ENCODE measurements at regions not wholly inside any gene's neighbourhood (a gene's known extent, or its start where the extent isn't known, plus 50 kb on each side); places are given as distances from the start of the nearest gene placed in this dataset.
"Not testable (repeated sequence)": the region's sequence is repeated elsewhere in the genome, so short reads cannot be mapped to it uniquely, and the experiment has no call there.

DNA sequence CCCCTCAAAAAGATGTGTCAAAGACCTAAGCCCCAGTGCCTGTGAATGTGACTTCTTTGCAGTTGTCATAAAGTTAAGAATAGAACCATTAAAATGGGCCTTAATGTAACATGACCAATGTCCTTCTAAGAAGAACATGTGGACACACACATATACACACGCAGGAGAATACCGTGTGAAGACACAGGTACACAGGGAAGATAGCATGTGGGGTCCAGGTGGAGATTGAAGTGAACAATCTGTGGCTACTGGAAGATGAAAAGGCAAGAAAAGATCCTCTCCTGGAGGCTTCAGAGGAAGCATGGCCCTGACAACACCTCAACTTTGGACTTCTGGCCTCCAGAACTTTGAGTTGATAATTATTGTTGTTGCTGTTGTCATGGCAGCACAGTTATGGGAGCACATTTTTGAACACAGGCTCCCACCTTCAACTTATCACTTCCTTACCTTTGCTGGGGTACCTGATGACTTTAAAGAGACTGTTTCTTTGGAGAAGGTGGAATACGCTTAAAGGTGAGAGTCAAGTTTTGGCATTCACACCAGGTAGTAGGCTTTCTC lies 123.5 kb upstream of the ADCY2 start:
- no peak for DNase-seq (ENCODE audit: low read depth)

GRCh38 chr5:7274203-7274602 lies 121.7 kb upstream of the ADCY2 start:
- DNase-seq (ENCODE audit: low read depth): no peak

DNA sequence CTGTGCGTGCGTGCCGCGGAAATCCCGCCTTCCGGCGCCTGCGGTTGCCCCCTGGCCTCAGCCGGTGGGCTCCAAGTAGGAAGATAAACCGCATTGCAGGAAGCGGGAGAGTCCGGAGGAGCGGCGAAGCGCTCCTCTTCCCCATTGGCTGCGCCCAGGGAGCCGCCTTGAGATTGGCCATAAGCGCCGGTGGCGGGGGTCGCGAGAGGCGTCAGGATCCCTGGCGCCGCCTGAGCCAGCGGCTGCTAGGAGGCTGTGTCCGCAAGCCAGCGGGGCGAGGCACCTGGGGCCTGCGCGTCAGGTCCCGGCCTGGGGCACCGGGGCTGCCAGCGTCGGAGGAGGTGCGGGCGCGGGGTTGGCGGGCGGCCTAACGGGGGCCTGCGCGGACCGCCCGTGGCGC lies 106.3 kb upstream of the ADCY2 start:
- DNase-seq (ENCODE audit: low read depth): not testable (repeated sequence)

GRCh38 chr5:7297821-7298220 lies 98.1 kb upstream of the ADCY2 start:
- not testable (repeated sequence) for DNase-seq (ENCODE audit: low read depth)

DNA sequence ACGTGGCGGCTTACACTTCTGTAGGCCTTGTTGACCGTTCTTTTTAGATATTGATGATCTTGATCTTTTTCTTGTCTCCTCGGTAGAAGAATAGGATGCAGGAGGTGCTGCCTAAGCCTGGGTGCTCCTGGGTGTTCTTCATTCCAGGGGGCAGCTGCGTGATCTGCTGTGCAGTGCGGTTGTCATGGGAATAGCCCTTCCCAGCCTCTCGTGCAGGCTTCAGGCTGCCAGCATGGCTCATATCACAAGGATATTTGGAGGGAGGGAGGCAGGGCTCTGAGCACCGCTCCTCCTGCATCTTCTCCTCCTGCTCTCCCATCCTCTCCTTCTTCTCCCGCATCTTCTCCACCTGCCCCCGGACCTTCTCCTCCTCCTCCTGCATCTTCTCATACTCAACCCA lies 96.2 kb upstream of the ADCY2 start:
- not testable (repeated sequence) for DNase-seq (ENCODE audit: low read depth)

GRCh38 chr5:7305000-7305674 lies 90.8 kb upstream of the ADCY2 start:
- not testable (repeated sequence) for DNase-seq (ENCODE audit: low read depth)

DNA sequence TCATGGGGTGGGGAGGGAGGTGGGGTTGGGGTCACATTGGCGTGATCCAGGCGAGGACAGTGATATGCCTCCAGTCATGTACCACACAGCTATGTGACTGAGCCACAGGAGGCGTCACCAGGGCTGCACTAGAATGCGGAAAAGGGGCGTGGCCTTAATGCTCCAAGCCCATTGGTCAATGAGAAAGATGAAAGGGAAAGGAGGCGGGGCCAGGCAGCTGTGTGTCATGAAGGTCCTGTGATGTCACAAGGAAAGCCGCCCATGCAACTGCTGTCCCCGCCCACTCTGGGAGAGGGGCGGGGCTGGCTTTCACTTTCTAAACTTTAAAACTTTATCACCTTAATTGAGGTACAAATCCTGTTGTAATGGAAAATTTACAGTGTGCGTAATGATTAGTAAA lies 89.4 kb upstream of the ADCY2 start:
- DNase-seq (ENCODE audit: low read depth): peak; percentile 34

- DNase-seq (ENCODE audit: low read depth): not testable (repeated sequence)
Observed at GRCh38 chr5:7307709-7308108, 88.2 kb upstream of the ADCY2 start.

GRCh38 chr5:7309715-7310114 lies 86.2 kb upstream of the ADCY2 start:
- not testable (repeated sequence) for DNase-seq (ENCODE audit: low read depth)

GRCh38 chr5:7310656-7311055 lies 85.3 kb upstream of the ADCY2 start:
- DNase-seq (ENCODE audit: low read depth): peak; percentile 74

DNA sequence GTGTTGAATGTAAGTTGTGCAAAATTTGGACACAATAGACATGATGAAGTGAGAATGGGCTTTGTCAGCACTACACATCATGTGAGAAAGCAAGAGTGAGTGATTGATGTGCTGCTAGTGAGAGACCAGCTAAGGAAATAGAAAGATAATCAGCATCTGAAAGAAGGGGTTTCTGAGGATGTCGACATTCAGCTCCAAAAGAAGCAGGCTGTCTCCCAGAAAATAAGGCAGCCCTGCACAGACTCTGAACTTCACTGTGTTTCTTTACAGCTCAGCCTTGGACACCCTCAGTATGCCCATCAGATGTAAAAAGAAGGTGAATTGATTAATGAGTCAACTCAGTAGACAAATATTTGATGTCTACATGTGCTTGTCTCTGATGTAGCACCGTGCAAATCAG lies 80.8 kb upstream of the ADCY2 start:
- no peak for DNase-seq (ENCODE audit: low read depth)

DNA sequence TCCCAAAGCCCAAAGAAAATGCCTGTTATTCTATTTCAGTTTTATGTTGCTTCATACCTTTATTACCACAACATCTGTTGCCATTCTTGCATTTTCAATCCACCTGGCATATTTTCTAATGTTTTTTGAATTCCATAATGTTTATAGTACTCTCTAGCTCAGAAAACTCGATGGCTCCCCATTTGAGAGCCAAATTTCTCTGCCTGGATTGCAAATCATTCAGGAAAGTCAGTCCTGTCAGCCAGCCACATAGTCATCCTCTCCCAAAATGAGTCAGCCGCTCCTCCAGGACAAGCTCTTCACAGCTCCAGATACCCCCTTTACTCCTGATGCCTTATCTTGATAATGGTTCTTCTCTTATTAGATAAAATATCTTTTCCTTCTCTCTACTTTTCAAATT lies 78.2 kb upstream of the ADCY2 start:
- peak; percentile 31 for DNase-seq (ENCODE audit: low read depth)

DNA sequence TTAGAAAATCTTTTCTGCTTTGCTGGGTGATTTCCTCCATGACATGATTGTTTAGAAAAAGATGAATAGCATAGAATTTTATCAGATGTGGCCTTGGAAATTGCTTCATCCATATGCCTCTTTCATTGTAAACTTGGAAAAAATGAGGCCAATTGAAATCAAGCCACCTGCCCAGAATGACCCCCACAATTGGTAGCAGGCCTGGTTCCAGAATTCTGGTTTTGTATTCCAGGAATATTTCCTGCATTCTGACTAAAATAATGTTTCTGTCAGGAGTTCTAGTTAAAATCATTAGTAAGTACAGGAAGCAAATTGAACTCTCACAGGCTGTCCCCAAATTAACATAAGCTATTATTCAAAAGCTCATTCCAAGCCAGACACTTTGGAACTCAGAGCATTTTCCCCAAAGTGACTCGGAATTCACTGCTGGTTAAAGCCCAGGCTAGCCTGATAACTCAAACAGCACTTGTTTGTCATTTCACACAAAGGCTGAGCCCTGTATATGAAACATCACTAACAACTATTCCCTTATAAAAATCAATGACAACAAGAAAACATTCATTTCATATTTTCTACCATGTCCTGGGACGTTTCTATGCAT lies 75.1 kb upstream of the ADCY2 start:
- no peak for DNase-seq (ENCODE audit: low read depth)

DNA sequence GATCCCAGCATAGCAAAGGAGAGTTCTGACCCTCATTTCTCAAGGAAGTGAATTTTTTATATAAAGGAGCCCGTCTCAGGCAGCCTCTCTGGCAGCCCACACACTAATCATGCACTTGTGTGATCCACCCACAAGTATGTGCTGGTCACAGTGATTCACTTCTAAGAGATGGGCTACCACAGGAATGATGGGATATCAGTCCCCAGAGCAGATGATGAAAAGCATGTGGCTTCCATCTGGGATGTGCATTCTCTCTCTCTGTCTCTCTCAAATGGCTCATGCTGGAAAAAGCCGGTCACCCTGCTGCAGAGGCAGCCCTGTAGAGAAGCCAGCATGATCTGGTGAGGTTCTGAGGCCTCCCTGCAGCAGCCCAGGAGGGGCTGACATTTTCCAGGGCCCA lies 74.2 kb upstream of the ADCY2 start:
- peak; percentile 85 for DNase-seq (ENCODE audit: low read depth)

DNA sequence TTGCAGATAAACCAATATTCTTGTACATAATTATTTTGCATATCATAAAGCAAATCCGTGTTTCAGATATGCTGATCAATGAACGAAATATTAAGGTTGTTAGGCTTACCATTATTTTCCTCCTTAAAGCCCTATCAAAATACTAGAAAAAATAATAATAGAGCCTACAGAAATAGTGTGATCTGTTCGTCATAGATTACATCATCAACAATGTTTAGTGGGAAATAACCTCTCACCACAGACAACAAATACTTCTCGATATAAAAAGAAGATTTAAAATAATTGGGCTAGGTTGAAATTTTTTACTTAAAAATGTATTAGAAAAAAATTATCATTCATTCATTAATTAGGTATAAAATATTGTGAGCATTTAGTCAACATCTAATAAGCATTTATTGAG lies 71.0 kb upstream of the ADCY2 start:
- no peak for DNase-seq (ENCODE audit: low read depth)

GRCh38 chr5:7325975-7326913 lies 69.7 kb upstream of the ADCY2 start:
- no peak for DNase-seq (ENCODE audit: low read depth)

- no peak for DNase-seq (ENCODE audit: low read depth)
Observed at GRCh38 chr5:7329141-7329540, 66.8 kb upstream of the ADCY2 start.

DNA sequence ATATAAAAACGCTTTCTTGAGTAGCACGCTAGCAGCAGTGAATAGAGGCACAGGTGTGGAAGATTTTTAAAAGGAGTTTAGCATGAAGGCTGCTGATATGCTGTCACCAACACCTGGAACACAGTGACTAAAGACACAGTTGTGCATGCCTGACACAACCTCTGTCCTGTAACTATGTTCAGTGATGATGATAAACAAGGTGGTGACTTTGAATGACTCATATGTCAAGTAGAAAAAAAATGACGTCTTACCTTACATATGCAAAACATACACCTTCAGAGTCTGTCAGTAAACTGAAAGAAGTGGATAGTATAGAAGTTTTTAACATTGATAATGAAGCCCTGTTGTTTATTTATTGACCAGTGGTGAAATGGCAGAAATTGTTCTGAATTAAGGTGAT lies 66.2 kb upstream of the ADCY2 start:
- peak; percentile 15 for DNase-seq (ENCODE audit: low read depth)

GRCh38 chr5:7330256-7330655 lies 65.7 kb upstream of the ADCY2 start:
- DNase-seq (ENCODE audit: low read depth): no peak

DNA sequence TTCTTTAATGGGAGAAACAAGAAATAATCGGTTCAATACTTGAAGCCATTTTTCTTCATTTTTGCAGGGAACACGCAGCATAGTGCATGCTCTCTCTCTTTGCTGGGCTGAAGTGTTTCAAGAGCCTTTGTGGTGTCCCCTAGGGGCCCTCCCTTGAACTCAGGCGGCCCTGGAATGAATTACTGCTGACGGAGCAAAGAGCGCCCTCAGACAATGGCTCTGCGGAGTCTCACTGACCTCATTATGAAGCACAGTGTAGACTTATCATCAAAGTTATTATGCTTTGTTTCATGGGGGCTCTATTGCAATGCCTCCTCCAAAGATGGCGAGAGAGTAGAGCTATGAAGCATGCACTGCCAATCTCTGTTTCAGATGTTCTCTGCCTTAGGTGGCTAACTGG lies 64.8 kb upstream of the ADCY2 start:
- no peak for DNase-seq (ENCODE audit: low read depth)

Data from HT1080 (cell line).